Type B pancreatic cell (in vitro differentiated cells): ENCODE measurements at regions not wholly inside any gene's neighbourhood (a gene's known extent, or its start where the extent isn't known, plus 50 kb on each side); places are given as distances from the start of the nearest gene placed in this dataset.

Experiments
- DNase-seq: peaks from one replicate; pipeline ENCODE4 v3.0.0; 2021; ENCODE audit warnings: mixed read lengths; ENCODE audit not compliant: unreplicated experiment; ENCODE audit errors: extremely low spot score
- H3K27ac Mint-ChIP-seq: 2 replicates; pipeline ENCODE4 v1.8.0; 2021; ENCODE audit warnings: mild to moderate bottlenecking, mixed read lengths
- H3K27me3 Mint-ChIP-seq: 2 replicates; pipeline ENCODE4 v1.8.0; 2021; ENCODE audit warnings: mixed read lengths
- H3K36me3 Mint-ChIP-seq: 2 replicates; pipeline ENCODE4 v1.8.0; 2021; ENCODE audit warnings: mixed read lengths
- H3K4me1 Mint-ChIP-seq: one replicate; pipeline ENCODE4 v1.8.0; 2021; ENCODE audit warnings: mixed read lengths; ENCODE audit not compliant: unreplicated experiment
- H3K4me3 Mint-ChIP-seq: 2 replicates; pipeline ENCODE4 v1.8.0; 2021; ENCODE audit warnings: mild to moderate bottlenecking, mixed read lengths
- H3K9me3 Mint-ChIP-seq: 2 replicates; pipeline ENCODE4 v1.8.0; 2021; ENCODE audit warnings: mixed read lengths
- CTCF ChIP-seq: fragments of 200-600 bp; sonication (generic); conservative IDR thresholded peaks from 2 replicates; pipeline ENCODE4 v1.5.0; 2021; ENCODE audit warnings: antibody characterized with exemption, mild to moderate bottlenecking

GRCh38 chr17:56648321-56648720, 54.8 kb downstream of the NOG start:
- no peak overlapping the region for H3K4me3 Mint-ChIP-seq
- no peaks in the 10 kb centered on the region for H3K4me1 Mint-ChIP-seq
- DNase-seq = no peak
- no peaks in the 10 kb centered on the region for H3K36me3 Mint-ChIP-seq
- H3K9me3 Mint-ChIP-seq = no peaks in the 10 kb centered on the region
- H3K27ac Mint-ChIP-seq = no peak overlapping the region
- H3K27me3 Mint-ChIP-seq = peaks cover 18% of the 10 kb centered on the region
- no peak for TF ChIP-seq CTCF

- H3K27ac Mint-ChIP-seq = no peak overlapping the region
- DNase-seq = no peak
- no peaks in the 10 kb centered on the region for H3K9me3 Mint-ChIP-seq
- no peaks in the 10 kb centered on the region for H3K36me3 Mint-ChIP-seq
- no peak for TF ChIP-seq CTCF
- peaks cover 16% of the 10 kb centered on the region for H3K27me3 Mint-ChIP-seq
- H3K4me1 Mint-ChIP-seq = no peaks in the 10 kb centered on the region
- H3K4me3 Mint-ChIP-seq = no peak overlapping the region
Measured at GRCh38 chr17:56648806-56649205, 55.3 kb downstream of the NOG start.

- peaks cover 5% of the 10 kb centered on the region for H3K9me3 Mint-ChIP-seq
- H3K4me3 Mint-ChIP-seq = no peak overlapping the region
- H3K36me3 Mint-ChIP-seq = peaks cover 4% of the 10 kb centered on the region
- no peak for TF ChIP-seq CTCF
- DNase-seq = no peak
- no peaks in the 10 kb centered on the region for H3K4me1 Mint-ChIP-seq
- peaks cover 8% of the 10 kb centered on the region for H3K27me3 Mint-ChIP-seq
- no peak overlapping the region for H3K27ac Mint-ChIP-seq
Measured at GRCh38 chr17:56652628-56653027, 59.1 kb downstream of the NOG start.

GRCh38 chr17:56653877-56654276, 60.4 kb downstream of the NOG start:
- no peak overlapping the region for H3K27ac Mint-ChIP-seq
- peak; percentile 76 for TF ChIP-seq CTCF
- no peak for DNase-seq
- peaks cover 5% of the 10 kb centered on the region for H3K9me3 Mint-ChIP-seq
- H3K4me1 Mint-ChIP-seq = no peaks in the 10 kb centered on the region
- peaks cover 8% of the 10 kb centered on the region for H3K27me3 Mint-ChIP-seq
- peaks cover 4% of the 10 kb centered on the region for H3K36me3 Mint-ChIP-seq
- no peak overlapping the region for H3K4me3 Mint-ChIP-seq

GRCh38 chr17:56656701-56657327, 63.3 kb downstream of the NOG start:
- TF ChIP-seq CTCF = no peak
- DNase-seq = no peak
- Mint-ChIP-seq H3K36me3 (peaks cover 4% of the 10 kb centered on the region), H3K4me3 (no peak overlapping the region), H3K4me1 (no peaks in the 10 kb centered on the region), H3K9me3 (peaks cover 5% of the 10 kb centered on the region), H3K27ac (no peak overlapping the region), H3K27me3 (peaks cover 8% of the 10 kb centered on the region)

GRCh38 chr17:56658648-56659047, 65.1 kb downstream of the NOG start:
- H3K9me3 Mint-ChIP-seq = peaks cover 5% of the 10 kb centered on the region
- no peak overlapping the region for H3K27ac Mint-ChIP-seq
- no peak overlapping the region for H3K4me3 Mint-ChIP-seq
- TF ChIP-seq CTCF = no peak
- DNase-seq = no peak
- peaks cover 4% of the 10 kb centered on the region for H3K36me3 Mint-ChIP-seq
- peaks cover 11% of the 10 kb centered on the region for H3K27me3 Mint-ChIP-seq
- no peaks in the 10 kb centered on the region for H3K4me1 Mint-ChIP-seq
